Sigmoid colon (tissue), 3 donors: ENCODE measurements at regions not wholly inside any gene's neighbourhood (a gene's known extent, or its start where the extent isn't known, plus 50 kb on each side); places are given as distances from the start of the nearest gene placed in this dataset.

Experiments
- POLR2A ChIP-seq, 2 donors: fragments of 450-650 bp; IDR thresholded peaks; one replicate each; pipeline ENCODE4 v1.6.1; 2016; ENCODE audit warnings: antibody characterized with exemption in 2 of 2, mild to moderate bottlenecking in 2 of 2, moderate library complexity in 2 of 2
- TF ChIP-seq, protein P1 (sequence below), 4 experiments: fragments of 450-650 bp in 3 of 4; fragments of 200-600 bp in 1 of 4; IDR thresholded peaks; one replicate each; pipeline ENCODE4 v1.5.1; 2016 to 2019; ENCODE audit warnings: antibody characterized with exemption in 4 of 4, mild to moderate bottlenecking in 3 of 4, moderate library complexity in 2 of 4

DNA sequence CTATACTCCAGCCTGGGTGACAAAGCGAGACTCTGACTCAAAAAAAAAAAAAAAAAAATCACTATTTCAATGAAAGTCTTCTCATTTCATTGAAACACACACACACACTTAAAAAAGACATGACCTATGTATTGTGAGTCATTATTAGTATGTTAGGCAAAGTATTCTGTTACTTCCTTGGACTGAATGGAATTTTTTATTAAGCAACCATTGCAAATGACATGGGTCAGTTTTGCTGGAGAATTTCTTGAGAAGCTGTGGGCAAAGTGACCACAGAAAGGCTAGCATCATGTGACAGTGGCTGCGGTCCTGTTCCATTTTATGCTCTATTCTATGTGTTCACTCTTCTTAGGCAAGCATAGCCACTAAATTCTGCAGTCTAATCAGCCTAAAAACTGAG lies 695.7 kb downstream of the TDRD15 start:
- TF ChIP-seq, protein P1, sequence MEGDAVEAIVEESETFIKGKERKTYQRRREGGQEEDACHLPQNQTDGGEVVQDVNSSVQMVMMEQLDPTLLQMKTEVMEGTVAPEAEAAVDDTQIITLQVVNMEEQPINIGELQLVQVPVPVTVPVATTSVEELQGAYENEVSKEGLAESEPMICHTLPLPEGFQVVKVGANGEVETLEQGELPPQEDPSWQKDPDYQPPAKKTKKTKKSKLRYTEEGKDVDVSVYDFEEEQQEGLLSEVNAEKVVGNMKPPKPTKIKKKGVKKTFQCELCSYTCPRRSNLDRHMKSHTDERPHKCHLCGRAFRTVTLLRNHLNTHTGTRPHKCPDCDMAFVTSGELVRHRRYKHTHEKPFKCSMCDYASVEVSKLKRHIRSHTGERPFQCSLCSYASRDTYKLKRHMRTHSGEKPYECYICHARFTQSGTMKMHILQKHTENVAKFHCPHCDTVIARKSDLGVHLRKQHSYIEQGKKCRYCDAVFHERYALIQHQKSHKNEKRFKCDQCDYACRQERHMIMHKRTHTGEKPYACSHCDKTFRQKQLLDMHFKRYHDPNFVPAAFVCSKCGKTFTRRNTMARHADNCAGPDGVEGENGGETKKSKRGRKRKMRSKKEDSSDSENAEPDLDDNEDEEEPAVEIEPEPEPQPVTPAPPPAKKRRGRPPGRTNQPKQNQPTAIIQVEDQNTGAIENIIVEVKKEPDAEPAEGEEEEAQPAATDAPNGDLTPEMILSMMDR (IDR thresholded peaks at IDR 0.05) = no peak
- no peak for TF ChIP-seq POLR2A (IDR thresholded peaks at IDR 0.05)
